WTC11 (cell line): ENCODE measurements at regions not wholly inside any gene's neighbourhood (a gene's known extent, or its start where the extent isn't known, plus 50 kb on each side); places are given as distances from the start of the nearest gene placed in this dataset.

ENCODE experiments used
- CTCF ChIP-seq: fragments of 200-600 bp; IDR thresholded peaks from 2 replicates; pipeline ENCODE4 v1.8.0; 2022; ENCODE audit warnings: antibody characterized with exemption
- E2F5 ChIP-seq: sonication (generic); formaldehyde crosslinking; IDR thresholded peaks from 2 replicates; pipeline ENCODE4 v1.8.1; 2022; ENCODE audit warnings: mild to moderate bottlenecking, moderate library complexity, missing genetic modification reagents
- ELF4 ChIP-seq: sonication (generic); formaldehyde crosslinking; IDR thresholded peaks from 2 replicates; pipeline ENCODE4 v1.8.1; 2022; ENCODE audit warnings: low read depth, mild to moderate bottlenecking, moderate library complexity, missing genetic modification reagents
- ETV6 ChIP-seq: sonication (generic); formaldehyde crosslinking; IDR thresholded peaks from 2 replicates; pipeline ENCODE4 v1.8.1; 2022; ENCODE audit warnings: mild to moderate bottlenecking, missing genetic modification reagents
- NFE2L1 ChIP-seq: sonication (generic); formaldehyde crosslinking; IDR thresholded peaks from 2 replicates; pipeline ENCODE4 v1.8.1; 2023; ENCODE audit warnings: missing genetic modification reagents
- TCF7 ChIP-seq: sonication (generic); formaldehyde crosslinking; IDR thresholded peaks from 2 replicates; pipeline ENCODE4 v1.8.0; 2022; ENCODE audit warnings: mild to moderate bottlenecking, low read depth, missing genetic modification reagents, moderate library complexity
- TF ChIP-seq, protein P1 (sequence below): sonication (generic); formaldehyde crosslinking; IDR thresholded peaks from 2 replicates; pipeline ENCODE4 v1.8.1; 2022; ENCODE audit warnings: low read depth, mild to moderate bottlenecking, moderate library complexity, missing genetic modification reagents, borderline replicate concordance
- TF ChIP-seq, protein P2 (sequence below): sonication (generic); formaldehyde crosslinking; conservative IDR thresholded peaks from 2 replicates; pipeline ENCODE4 v1.8.1; 2022; ENCODE audit warnings: mild to moderate bottlenecking, missing genetic modification reagents

- TF ChIP-seq CTCF (no peak), ETV6 (CRISPR knock-in tag) (no peak), TCF7 (CRISPR knock-in tag) (no peak), NFE2L1 (CRISPR knock-in tag) (no peak), E2F5 (no peak), ELF4 (no peak)
- TF ChIP-seq, protein P1, sequence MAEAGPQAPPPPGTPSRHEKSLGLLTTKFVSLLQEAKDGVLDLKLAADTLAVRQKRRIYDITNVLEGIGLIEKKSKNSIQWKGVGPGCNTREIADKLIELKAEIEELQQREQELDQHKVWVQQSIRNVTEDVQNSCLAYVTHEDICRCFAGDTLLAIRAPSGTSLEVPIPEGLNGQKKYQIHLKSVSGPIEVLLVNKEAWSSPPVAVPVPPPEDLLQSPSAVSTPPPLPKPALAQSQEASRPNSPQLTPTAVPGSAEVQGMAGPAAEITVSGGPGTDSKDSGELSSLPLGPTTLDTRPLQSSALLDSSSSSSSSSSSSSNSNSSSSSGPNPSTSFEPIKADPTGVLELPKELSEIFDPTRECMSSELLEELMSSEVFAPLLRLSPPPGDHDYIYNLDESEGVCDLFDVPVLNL: no peak
- TF ChIP-seq, protein P2, sequence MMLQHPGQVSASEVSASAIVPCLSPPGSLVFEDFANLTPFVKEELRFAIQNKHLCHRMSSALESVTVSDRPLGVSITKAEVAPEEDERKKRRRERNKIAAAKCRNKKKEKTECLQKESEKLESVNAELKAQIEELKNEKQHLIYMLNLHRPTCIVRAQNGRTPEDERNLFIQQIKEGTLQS (CRISPR knock-in tag): no peak
Measured at GRCh38 chr1:81605023-81605422, 195.7 kb upstream of the ADGRL2 start.
